Right lobe of liver (tissue), 4 donors: ENCODE measurements at regions not wholly inside any gene's neighbourhood (a gene's known extent, or its start where the extent isn't known, plus 50 kb on each side); places are given as distances from the start of the nearest gene placed in this dataset.

Experiments used
- POLR2A ChIP-seq: fragments of 450-650 bp; IDR thresholded peaks from one replicate; pipeline ENCODE4 v1.6.1; 2017; ENCODE audit warnings: antibody characterized with exemption, mild to moderate bottlenecking
- TF ChIP-seq, protein P1 (sequence below), 4 donors: fragments of 200-600 bp in 3 of 4; fragments of 450-650 bp in 1 of 4; IDR thresholded peaks; one replicate each; pipeline versions ENCODE4 v1.5.1 to v1.8.0; 2016 to 2022; ENCODE audit warnings: antibody characterized with exemption in 4 of 4, mild to moderate bottlenecking in 2 of 4
- donor health status: DM: no; HTN: no; CAD: no.
- donor health status: DM: no; HTN: no; CAD: no.
- donor health status: DM: no; HTN: yes; CAD: no.

DNA sequence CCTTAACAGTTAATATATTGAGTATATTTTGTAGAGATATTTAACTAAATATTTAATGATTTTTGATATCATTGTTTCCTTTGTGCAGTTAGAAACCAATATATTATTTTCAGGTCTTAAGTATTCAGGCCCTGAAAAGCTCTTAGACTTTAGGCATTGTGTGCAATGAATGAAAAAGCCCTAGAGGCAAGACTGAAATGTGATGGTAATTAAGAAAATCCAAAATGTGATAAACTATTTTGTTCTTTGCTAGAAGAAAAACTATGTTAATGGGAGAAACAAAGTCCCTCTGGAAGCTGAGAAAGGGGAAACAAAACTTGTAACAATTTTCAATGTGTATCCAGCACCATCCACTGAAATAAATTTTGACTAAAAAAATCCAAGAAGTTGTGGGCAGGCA lies 54.6 kb upstream of the SSR3 start:
- TF ChIP-seq POLR2A = no peak
- TF ChIP-seq, protein P1, sequence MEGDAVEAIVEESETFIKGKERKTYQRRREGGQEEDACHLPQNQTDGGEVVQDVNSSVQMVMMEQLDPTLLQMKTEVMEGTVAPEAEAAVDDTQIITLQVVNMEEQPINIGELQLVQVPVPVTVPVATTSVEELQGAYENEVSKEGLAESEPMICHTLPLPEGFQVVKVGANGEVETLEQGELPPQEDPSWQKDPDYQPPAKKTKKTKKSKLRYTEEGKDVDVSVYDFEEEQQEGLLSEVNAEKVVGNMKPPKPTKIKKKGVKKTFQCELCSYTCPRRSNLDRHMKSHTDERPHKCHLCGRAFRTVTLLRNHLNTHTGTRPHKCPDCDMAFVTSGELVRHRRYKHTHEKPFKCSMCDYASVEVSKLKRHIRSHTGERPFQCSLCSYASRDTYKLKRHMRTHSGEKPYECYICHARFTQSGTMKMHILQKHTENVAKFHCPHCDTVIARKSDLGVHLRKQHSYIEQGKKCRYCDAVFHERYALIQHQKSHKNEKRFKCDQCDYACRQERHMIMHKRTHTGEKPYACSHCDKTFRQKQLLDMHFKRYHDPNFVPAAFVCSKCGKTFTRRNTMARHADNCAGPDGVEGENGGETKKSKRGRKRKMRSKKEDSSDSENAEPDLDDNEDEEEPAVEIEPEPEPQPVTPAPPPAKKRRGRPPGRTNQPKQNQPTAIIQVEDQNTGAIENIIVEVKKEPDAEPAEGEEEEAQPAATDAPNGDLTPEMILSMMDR (IDR thresholded peaks at IDR 0.05) = no peak
